ENCODE measurements at regions not wholly inside any gene's neighbourhood (a gene's known extent, or its start where the extent isn't known, plus 50 kb on each side); places are given as distances from the start of the nearest gene placed in this dataset.

DNA sequence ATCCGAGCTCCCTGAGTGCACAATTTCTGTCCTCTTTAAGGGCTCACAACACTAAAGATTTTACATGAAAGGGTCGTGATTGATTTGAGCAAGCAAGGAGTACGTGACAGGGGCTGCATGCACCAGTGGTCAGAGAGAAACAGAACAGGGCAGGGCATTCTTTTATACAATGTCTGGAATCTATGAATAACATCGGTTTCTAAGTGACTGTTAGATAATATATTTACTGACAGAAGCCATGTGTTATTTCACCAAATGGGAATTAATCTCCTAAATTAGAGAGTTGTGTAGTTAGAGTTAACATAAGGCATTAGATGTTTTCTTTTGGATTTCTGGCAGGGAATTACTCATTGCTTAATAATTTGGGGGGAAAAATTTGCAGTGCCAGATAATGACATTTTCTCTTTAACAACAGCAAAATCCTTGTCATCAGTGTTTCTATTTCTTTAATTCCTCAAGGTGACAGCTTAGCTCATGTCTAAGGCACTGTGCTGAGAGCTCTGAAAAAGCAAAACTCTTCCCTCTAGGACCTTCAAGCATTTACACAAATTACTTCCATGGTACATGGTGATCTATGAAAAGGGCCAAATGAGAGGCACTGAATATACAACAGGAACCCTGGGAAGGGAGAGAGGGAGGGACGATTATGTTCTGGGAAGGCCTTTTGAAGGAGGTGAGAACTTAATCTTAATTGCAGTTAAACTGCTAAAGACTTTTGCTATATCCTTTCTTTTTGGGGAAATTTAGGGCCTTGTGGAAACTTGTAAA lies 145.0 kb downstream of the RTL3 start:
- 57 to 75% methylated on average over 5 of the region's 5 CpGs for WGBS, 2 donors
- TF ChIP-seq, protein P1, sequence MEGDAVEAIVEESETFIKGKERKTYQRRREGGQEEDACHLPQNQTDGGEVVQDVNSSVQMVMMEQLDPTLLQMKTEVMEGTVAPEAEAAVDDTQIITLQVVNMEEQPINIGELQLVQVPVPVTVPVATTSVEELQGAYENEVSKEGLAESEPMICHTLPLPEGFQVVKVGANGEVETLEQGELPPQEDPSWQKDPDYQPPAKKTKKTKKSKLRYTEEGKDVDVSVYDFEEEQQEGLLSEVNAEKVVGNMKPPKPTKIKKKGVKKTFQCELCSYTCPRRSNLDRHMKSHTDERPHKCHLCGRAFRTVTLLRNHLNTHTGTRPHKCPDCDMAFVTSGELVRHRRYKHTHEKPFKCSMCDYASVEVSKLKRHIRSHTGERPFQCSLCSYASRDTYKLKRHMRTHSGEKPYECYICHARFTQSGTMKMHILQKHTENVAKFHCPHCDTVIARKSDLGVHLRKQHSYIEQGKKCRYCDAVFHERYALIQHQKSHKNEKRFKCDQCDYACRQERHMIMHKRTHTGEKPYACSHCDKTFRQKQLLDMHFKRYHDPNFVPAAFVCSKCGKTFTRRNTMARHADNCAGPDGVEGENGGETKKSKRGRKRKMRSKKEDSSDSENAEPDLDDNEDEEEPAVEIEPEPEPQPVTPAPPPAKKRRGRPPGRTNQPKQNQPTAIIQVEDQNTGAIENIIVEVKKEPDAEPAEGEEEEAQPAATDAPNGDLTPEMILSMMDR (IDR thresholded peaks at IDR 0.05; ENCODE audit: control extremely low read depth, extremely low read depth), result no peak
- H3K4me1 ChIP-seq (ENCODE audit: control insufficient read depth in 5 of 5, insufficient read depth in 5 of 5, low read length in 5 of 5), result no peaks in the 10 kb centered on the region
- peaks cover 0 to 3% (median 0%) of the 10 kb centered on the region in 3 donors for H3K27me3 ChIP-seq (ENCODE audit: control insufficient read depth in 3 of 3, insufficient read depth in 3 of 3, low read length in 2 of 3)
- no peaks in the 10 kb centered on the region for H3K9me3 ChIP-seq (ENCODE audit: control insufficient read depth in 4 of 4, insufficient read depth in 3 of 4, low read length in 3 of 4)
- H3K36me3 ChIP-seq (ENCODE audit: control insufficient read depth in 4 of 4, insufficient read depth in 4 of 4, low read length in 4 of 4), result no peaks in the 10 kb centered on the region
- no peak overlapping the region for H3K27ac ChIP-seq (ENCODE audit: low read depth in 1 of 2, low read length in 1 of 2)
- no peak for ATAC-seq (ENCODE audit: insufficient read depth, low FRiP score)
- no peak overlapping the region for H3K9ac ChIP-seq (ENCODE audit: insufficient read depth in 1 of 2, low read length in 2 of 2)
- DNase-seq, result peak in 1 of 3 donors; percentile 21
- H3K4me3 ChIP-seq, result no peak overlapping the region

DNA sequence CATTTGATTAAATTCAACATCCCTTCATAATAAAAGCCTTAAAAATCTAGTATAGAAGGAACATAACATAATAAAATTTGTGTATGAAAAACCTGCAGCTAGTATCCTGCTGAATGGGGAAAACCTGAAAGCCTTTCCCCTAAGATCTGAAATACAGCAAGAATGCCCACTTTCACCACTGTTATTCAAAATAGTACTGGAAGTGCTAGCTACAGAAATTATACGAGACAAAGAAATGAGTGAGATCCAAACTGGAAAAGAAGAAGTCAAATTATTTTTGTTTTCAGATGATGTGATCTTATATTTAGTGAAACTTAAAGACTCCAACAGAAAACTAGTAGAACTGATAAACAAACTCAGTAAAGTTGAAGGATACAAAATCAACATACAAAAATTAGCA lies 152.9 kb downstream of the RTL3 start:
- no peak for DNase-seq
- no peak for ATAC-seq (ENCODE audit: insufficient read depth, low FRiP score)
- 85 to 89% methylated on average over 1 of the region's 1 CpG for WGBS, 2 donors
- Histone ChIP-seq H3K4me1 (ENCODE audit: control insufficient read depth in 5 of 5, insufficient read depth in 5 of 5, low read length in 5 of 5) (no peaks in the 10 kb centered on the region), H3K27me3 (ENCODE audit: control insufficient read depth in 3 of 3, insufficient read depth in 3 of 3, low read length in 2 of 3) (no peaks in the 10 kb centered on the region), H3K27ac (ENCODE audit: low read depth in 1 of 2, low read length in 1 of 2) (no peak overlapping the region), H3K4me3 (no peak overlapping the region), H3K9ac (ENCODE audit: insufficient read depth in 1 of 2, low read length in 2 of 2) (no peak overlapping the region), H3K9me3 (ENCODE audit: control insufficient read depth in 4 of 4, insufficient read depth in 3 of 4, low read length in 3 of 4) (no peaks in the 10 kb centered on the region), H3K36me3 (ENCODE audit: control insufficient read depth in 4 of 4, insufficient read depth in 4 of 4, low read length in 4 of 4) (no peaks in the 10 kb centered on the region)
- TF ChIP-seq, protein P1 (IDR thresholded peaks at IDR 0.05; ENCODE audit: control extremely low read depth, extremely low read depth), result no peak

DNA sequence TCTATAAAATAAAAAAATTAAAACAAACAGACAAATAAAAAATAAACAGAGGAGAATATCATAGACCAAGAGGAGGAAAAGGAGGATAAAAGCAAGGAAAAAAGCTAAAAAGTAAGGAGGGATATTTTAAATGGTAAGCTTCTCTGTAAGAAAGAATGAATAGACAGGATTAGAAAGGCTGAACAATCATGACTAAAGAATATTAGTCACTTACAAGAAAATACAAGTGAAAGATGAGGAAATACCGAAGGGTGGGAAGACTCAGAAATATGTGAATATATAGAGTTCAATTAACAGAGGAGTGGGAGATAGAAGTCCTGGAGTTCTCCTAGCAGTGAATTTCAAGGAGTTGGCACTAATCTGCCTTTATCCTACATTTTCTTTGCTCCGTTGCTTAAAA lies 162.6 kb downstream of the RTL3 start:
- Histone ChIP-seq H3K36me3 (ENCODE audit: control insufficient read depth in 4 of 4, insufficient read depth in 4 of 4, low read length in 4 of 4) (no peaks in the 10 kb centered on the region), H3K27ac (ENCODE audit: low read depth in 1 of 2, low read length in 1 of 2) (no peak overlapping the region), H3K4me3 (no peak overlapping the region), H3K4me1 (ENCODE audit: control insufficient read depth in 5 of 5, insufficient read depth in 5 of 5, low read length in 5 of 5) (no peaks in the 10 kb centered on the region), H3K9me3 (ENCODE audit: control insufficient read depth in 4 of 4, insufficient read depth in 3 of 4, low read length in 3 of 4) (peaks cover 0 to 2% (median 0%) of the 10 kb centered on the region in 4 donors), H3K27me3 (ENCODE audit: control insufficient read depth in 3 of 3, insufficient read depth in 3 of 3, low read length in 2 of 3) (no peaks in the 10 kb centered on the region), H3K9ac (ENCODE audit: insufficient read depth in 1 of 2, low read length in 2 of 2) (no peak overlapping the region)
- 78 to 91% methylated on average over 2 of the region's 2 CpGs for WGBS, 2 donors
- TF ChIP-seq, protein P1 (IDR thresholded peaks at IDR 0.05; ENCODE audit: control extremely low read depth, extremely low read depth), result no peak
- DNase-seq, result no peak
- no peak for ATAC-seq (ENCODE audit: insufficient read depth, low FRiP score)
